IPS-NIHi7 (cell line): ENCODE measurements at regions not wholly inside any gene's neighbourhood (a gene's known extent, or its start where the extent isn't known, plus 50 kb on each side); places are given as distances from the start of the nearest gene placed in this dataset.

Source experiments
- DNase-seq: peaks from one replicate; pipeline ENCODE4 v3.0.0; 2012; ENCODE audit warnings: mixed read lengths; ENCODE audit errors: extremely low spot score

DNA sequence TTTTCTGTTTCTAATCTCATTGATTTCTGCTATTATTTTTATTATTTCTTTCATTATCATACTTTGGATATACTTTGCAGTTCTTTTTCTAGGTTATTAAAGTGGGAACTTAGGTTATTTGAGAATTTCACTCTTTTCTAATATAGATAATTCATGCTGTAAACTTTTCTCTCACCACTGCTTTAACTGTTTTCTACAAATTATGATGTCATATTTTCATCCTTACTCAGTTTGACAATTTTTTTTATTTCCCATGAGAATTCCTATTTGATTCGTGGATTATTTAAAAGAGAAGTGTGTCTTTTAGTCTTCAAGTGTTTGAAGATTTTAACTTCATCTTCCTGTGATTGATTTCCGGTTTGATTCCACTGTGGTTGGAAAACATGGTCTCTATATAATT, 336.8 kb upstream of the SALL1 start:
- DNase-seq, result no peak

DNA sequence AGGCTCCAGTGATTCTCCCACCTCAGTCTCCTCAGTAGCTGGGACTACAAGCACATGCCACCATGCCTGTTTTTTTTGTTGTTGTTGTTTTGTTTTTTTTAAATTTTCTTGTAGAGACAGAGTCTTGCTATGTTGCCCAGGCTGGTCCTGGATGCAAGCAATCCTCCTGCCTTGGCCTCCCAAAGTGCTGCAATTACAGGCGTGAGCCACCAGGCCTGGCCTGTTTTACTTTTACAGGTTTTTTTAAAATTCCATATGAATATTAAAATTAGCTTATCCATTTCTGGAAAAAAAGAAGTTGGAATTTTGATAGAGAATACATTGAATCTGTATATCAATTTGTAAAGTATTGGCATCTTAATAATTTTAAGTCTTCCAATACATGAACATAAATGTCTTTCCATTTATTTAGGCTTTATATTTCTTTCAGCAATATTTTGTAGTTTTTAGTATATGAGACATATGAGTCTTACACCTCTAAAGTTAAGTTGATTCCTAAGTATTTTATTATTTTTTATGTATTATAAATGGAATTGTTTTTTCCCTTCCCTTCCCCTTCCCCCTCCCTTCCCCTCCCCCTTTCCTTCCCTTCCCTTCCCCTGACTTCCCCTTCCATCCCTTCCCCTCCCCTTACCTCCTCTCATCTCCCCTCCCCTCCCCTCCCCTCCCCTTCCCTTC, 323.5 kb upstream of the SALL1 start:
- no peak for DNase-seq

DNA sequence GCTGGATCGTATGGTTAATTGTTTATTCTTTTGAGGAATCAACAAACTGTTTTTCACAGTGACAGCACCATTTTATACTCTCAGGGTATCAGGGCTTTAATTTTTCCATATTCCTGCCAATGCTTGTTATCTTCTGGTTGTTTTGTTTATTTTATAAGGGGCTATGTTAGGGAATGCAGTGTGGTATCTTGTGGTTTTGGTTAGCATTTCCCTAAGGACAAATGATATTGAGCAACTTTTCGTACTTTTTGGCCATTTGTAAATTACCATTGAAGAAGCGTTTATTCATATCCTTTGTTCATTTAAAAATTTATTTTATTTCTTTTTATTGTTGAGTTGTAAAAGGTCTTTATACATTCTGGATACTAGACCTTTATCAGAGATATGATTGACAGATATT, 322.0 kb upstream of the SALL1 start:
- DNase-seq, result no peak

DNA sequence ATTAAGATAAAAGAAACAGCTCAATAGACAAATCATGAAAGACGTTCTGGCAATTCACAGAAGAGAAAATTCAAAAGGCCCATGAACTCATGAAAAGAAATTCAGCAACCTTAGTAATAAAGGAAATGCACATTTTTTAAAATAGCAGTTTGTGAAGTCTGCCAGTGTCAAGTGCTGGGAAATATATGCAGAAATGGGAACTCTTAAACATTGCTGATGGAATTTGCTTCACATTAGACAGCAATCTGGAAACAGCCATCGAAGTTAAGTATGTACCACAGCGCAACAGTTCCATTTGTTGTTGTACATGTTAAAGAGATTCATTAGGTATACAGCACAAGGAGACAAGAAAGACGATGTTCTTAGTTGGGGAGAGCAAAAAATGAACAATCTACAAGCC, 319.4 kb upstream of the SALL1 start:
- no peak for DNase-seq

DNA sequence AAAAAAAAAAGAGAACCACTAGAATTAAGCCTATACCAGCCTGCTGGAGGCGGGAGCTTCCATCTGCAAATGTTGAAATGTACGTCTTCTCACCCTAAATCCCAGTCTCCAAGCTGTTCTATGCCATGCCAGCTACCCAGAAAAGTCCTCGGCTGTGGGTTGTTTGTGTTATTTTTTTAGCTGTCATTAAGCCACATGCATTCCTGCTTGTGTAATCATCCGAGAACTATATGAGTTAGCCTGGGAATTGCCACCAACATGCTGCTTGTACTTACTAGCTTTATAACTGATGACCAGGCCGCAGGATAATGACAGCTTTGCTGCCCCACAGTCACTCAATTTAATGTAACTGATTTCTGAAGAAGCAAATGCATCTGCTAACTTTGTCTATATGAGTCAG, 313.9 kb upstream of the SALL1 start:
- no peak for DNase-seq

DNA sequence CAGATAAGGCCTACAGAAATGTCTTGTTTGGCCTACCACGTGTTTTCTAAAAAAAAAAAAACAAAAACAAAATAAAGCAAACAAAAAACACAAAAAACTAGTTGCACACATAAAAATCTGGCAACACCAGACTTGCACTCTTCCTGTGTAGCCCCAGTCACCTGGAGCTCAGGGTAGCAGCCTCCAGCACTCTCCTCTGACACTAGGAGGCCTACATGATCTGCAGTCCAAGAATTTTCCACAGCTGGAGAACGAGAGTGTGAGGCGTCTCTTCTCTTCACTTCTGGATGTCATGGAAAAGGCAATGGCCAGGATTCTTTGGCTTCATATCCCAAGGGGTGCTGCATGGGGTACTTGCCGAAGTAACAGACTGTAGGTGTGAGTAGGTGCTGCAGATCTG, 310.2 kb upstream of the SALL1 start:
- DNase-seq, result no peak

DNA sequence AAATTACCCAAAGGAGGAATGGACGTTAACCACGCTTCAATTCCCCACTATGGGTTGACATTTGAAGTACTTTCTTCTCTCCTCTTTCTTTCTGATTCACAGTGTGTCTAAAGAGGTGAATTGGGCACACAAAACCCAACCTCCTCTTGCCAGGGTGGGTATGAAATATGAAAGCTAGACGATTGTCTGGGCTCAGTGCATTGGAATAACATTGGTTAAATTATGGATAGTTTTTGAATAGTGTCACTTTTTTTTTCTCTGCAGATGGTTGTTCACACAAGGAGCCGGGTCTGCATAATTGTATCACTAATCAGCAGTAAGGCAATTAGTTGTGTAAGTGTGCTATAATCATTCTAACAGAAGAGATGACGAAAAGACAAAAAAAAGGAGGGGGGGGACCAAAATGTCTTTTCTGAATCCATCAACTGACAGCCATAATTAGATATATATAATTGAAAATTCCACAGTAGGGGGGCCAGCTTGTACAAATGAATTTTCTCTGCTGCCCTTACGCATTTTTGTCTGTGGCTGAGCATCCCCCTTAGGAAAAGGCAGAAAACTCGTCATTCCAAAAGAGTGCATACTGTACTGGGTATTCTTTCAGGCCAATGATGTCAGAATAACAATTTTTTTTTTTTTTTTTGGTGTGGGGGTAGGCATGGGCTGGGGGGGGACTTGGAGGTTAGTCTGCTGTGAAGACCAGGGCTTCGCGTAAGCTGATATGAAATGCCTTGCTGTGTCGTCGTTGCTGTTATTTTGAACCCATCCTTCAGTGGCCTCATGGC, 307.5 kb upstream of the SALL1 start:
- no peak for DNase-seq

DNA sequence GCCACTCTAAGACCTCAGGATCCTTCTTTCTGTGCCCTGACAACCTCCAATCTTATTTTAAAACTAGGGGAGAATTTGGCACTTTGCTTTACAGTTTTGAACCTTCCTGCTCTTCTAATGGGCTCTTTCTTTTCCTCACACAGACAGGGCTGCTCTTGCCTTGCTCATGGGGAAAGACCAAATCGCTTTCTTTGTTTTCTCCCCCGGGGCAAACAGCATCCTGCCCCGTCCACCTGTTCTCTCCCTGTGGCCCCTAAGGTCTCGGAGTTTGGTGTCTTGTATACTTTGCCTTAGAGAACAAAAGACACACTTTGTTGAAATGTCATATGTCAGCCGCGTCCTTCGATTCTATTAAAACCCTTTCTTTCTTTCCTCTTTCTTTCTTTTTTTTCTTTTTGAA, 306.7 kb upstream of the SALL1 start:
- DNase-seq, result no peak

DNA sequence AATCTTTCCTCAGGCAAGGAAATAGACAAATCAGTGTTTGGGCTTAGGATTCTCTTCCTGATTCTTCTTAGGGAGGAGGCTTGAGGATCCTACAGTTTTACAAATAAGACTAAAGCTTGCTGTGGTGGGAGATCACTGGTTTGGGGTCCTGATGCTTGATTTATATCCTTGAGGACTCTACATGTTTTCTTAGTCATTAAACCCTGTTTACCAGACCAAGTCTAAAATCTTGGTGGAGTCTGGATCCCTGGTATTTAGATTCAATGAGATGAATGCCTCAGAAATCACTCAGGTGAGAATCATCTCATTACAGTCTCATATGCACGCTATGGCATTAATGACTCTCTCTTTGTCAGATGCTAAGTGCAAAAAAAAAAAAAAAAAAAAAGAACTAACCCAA, 304.3 kb upstream of the SALL1 start:
- no peak for DNase-seq

DNA sequence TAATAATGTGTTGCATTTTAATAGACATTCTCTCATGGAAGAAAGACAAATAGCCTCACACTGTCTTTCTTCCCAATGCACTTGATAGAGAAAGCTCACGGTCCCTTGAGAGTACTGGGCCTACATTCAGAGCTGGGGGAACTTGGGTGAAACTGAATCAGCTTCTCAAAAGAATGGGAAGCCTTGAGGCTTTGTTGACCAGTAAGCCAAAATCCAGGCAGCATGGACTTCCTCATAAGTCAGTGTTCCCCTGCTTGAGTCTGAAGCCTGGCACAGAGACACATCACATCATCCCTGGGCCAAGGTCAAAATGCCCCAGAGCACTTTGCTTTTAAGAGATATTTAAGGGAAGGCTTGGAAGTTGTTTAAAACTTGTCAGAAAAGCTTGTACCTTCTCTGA, 302.2 kb upstream of the SALL1 start:
- DNase-seq, result no peak

DNA sequence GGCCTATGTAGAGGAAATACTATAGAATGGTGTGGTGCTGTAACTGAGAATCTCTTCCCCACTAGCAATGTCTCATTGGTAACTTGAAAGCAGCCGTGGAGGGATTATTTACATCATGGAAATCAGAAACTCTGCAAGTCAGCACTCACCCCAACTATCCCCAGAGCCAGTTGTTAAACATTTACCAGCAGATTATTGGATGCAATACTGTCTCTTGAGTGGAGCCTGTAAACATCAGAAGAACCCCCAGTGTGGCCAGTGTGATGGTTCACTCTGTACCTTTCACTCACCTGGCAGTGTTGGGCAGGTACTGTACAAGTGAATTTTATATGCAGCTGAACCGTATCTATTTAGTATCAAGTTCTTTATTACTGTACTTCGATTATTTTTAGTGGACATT, 299.8 kb upstream of the SALL1 start:
- no peak for DNase-seq

DNA sequence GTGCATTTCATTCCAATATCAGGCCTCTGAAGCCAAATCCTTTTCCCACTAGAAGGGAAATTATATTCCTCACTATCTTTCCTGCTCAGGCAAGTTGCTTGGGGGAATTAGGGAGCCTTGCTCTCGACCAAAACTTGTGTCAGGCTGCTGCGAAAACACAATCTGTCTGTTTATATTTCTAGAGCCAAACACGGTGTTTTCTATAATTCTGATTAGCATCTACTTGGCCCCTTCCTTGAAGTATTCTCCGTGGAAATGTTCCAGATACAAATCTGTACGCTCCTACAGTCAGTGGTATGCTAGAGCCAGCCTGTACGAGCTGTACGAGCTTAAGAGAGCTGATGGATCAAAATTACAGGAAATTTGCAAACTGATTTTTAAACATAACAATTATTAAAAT, 299.3 kb upstream of the SALL1 start:
- no peak for DNase-seq

DNA sequence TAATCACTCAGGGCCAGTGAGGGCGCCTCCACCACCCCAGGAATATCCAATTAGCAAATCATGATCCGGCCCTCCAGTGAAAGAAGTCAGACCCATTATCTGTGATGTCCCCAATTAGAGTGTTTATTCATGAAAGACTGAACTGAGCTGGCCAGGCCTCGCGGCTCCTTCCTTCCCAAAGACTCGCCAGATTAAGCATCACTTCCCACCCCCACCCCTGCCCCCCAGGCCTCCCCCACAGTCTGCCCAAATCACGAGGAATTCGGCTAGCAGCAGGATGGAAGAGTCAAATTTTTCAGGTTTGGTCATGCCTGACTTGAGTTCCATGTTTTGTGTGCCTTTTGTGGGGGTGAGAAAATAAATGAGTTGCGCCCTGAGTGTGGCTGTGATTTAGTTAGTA, 298.4 kb upstream of the SALL1 start:
- DNase-seq, result no peak

DNA sequence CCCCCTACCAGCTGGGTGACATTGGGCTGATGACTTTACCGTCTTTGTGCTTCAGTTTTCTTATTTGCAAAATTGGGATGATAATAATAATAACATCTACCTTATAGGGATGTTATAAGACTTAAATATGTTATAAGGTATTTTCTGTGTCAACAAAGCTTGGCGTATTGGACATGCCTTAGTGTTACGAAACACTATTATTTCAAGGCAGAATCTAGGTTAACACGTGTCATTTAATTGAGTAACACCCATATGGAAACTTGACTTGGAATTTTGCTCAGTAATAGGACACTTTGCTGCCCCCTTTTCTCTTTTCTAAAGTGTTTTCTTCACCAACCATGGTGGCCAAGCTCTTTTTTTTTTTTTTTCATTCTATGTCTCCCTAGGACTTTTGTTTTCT, 294.2 kb upstream of the SALL1 start:
- DNase-seq, result no peak

DNA sequence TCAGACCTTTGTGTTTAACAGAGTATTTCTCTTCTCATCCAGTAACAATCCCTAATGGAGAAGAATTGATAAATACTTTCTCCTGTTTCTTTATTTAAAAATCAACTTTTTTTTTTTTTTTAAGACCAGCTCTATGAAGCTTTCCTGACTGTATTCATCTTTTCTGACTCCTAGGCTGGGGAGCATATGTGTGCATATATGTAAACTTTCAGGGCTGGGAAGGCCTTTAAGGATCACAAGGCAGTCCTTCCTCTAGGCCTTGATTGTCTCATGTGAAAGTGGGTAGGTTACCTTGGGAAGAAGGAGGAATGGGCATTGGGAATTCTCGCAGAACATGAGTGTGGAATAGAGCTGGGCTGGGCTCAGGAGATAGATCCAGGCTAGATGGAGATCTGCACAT, 292.9 kb upstream of the SALL1 start:
- no peak for DNase-seq

DNA sequence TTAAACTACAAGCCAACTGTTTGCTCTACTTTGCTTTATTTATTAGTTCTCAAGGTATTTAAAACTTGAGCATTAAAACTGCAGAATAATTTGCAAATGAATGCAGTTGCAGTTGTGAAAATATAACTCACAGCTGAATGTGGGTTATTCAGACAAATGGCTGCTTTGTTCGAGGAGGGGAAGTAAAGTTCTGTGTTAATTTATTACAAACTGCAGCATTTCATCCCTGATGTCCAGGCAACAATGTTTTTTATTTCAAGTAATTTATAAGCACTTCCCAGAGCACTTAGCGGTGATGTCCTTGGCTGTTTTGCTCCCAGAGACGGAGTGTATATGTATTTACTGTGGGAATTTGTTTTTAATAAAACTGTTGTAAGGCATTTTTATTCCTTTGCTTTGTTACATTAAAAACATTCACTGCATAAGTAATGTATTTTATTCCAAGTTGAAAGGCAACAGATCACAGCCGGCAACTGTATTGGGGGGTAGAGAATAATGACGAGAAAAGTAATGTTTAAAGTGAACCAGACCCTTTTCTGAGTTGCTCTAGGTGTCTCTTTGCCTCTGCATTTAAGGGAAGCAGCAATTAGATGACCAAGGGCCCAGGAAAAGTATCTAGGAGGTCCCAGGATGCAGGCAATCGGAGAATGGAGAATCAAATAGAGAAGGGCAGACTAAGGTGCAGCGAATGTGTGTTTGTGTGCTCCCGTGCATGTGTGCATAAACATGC, 291.2 kb upstream of the SALL1 start:
- no peak for DNase-seq

DNA sequence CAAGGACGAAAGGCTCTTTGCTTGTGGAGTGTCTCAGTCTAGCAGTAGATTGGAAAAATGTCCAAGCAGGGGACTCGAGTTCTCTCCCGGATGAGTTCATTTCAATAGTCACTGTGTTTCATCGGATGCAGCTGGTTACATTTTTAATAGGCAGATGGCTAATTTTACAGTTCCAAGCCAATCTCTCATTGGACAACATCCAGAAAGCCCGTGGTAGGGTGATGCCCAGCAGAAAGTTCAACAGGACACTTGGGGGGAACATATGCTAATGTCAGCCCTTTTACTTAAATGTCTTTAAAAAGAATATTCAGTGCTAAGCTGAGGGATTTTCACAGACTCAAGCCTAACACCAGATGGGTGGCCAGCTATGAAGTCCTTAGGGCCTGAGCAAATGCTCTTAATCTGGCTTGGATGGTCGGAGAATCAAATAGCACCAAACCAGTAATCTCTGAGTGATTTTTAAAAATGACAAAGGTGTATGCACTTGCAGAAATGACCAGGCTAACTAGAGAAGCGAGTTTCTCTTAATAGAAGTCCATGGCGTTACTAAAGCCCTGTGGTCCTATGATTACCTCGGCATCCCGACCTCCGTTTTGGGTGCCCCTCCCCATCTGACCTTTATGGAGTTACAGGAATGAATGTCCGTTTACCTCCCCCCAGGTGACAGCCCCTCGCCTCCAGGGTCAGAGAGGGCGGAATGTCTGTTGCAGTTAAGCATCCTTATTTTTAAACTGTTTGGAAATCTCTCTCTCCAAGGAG, 289.2 kb upstream of the SALL1 start:
- DNase-seq, result no peak

DNA sequence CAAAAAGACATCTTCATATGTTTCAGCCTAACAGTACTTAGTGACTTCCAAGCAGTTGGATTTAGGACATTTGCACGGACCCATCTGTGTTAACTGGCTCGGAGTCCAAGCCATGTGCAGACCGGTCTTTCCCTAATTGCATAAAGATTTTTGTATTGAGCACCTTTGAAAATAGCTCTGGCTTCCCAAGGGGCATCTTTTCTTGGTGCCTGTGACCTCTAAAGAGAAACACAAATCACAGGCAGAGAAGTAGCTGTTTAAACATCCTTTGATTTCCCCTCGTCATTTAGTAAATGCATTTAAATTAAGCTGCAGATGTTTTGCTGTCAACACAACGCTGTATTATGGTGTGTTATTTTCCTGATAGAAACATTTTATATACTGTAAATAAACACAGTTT, 288.2 kb upstream of the SALL1 start:
- no peak for DNase-seq

DNA sequence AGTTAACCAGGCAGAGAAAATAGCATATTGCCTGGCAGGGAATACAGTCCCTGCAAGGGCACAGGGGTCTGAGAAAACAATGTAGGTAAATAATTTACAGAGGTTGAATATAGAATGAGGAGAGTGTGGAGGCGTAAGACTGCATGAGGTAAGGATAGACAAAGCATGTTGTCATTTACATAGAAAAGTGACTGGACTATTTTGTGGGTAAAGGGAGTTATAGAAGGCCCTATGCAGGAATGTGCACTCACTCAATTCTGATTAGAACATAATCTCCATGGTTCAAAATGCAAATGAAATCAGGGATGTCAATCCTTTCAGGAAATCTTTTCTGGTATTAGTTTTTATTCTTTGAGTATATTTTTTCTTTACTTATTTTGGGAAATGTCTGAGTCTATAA, 285.7 kb upstream of the SALL1 start:
- DNase-seq, result no peak

DNA sequence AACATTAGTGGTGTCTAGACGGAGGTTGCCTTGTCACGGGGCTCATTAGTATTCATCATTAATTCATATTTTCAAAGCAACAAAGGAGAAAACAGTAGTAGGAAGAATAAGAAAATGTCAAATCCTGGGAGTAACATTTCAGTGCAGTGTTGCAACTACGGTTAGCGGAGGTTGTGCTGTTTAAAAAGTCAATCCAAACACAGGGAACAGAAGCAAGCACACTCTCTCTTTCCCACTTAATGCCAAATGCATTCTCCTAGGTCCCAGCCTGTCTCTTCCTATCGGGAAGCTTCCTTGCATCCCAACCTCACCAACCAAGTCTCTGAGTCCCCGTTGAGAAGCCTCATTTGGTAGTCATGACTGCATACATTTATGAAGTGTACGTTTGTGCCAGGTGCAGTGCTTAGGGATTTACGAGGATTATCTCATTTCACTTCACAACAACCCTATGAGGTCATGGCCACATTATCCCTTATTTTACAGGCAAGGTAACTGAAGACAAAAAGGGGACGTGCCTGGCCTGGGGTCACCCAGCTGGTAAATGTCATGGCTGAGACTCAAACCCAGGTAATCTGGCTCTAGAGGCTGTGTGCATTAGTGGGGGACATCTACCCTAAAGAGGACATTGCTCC, 283.6 kb upstream of the SALL1 start:
- no peak for DNase-seq

DNA sequence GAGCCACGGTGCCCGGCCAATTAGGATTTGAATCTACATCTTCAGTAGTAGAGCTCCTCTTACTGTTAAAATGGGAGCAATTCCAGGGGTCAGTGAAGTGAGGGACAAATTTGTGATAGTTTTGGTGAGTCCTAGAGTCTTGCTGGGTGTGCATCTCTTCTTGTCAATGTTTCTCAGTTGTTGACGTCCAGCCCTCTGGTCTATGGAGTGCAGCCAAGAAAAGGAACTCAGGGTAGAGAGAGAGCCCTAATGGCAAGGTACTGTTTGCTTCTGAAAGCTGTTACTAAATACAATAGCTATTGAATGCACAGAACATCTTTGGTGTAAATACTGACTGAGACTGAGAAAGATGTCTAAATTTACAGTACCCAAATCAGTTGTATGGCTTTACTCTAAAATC, 282.5 kb upstream of the SALL1 start:
- no peak for DNase-seq
